HCT116 (cell line): ENCODE measurements at regions not wholly inside any gene's neighbourhood (a gene's known extent, or its start where the extent isn't known, plus 50 kb on each side); places are given as distances from the start of the nearest gene placed in this dataset.

Experiments
- ELF1 ChIP-seq: IDR thresholded peaks from 2 replicates; pipeline ENCODE4 v1.6.1; 2012; ENCODE audit warnings: low read depth, borderline replicate concordance
- EZH2 ChIP-seq: fragments of 200-600 bp; sonication (generic); IDR thresholded peaks from 2 replicates; pipeline ENCODE4 v1.6.1; 2017; ENCODE audit warnings: antibody characterized with exemption, mixed run types
- JUND ChIP-seq: IDR thresholded peaks from 2 replicates; pipeline ENCODE4 v1.6.1; 2012
- POLR2A ChIP-seq: IDR thresholded peaks from 2 replicates; pipeline ENCODE4 v1.7.0; 2011; ENCODE audit warnings: borderline replicate concordance; ENCODE audit not compliant: insufficient read depth, insufficient read length; ENCODE audit errors: extremely low read depth
- POLR2AphosphoS5 ChIP-seq: IDR thresholded peaks from 2 replicates; pipeline ENCODE4 v1.6.1; 2011; ENCODE audit warnings: mild to moderate bottlenecking, low read depth, low read length, moderate library complexity
- SIN3A ChIP-seq: IDR thresholded peaks from 2 replicates; pipeline ENCODE4 v1.6.1; 2012; ENCODE audit warnings: low read depth
- SP1 ChIP-seq: IDR thresholded peaks from 2 replicates; pipeline ENCODE4 v1.6.1; 2012; ENCODE audit warnings: low read depth
- YY1 ChIP-seq: IDR thresholded peaks from 2 replicates; pipeline ENCODE4 v1.6.1; 2011; ENCODE audit warnings: low read length, low read depth, moderate library complexity, mild to moderate bottlenecking; ENCODE audit not compliant: insufficient replicate concordance; ENCODE audit errors: extremely low read depth
- ZFX ChIP-seq: fragments of 450-650 bp; IDR thresholded peaks from 2 replicates; pipeline ENCODE4 v1.6.1; 2017
- TF ChIP-seq, protein P1 (sequence below), 3 experiments: fragments of 200-600 bp in 1 of 3; sonication (generic) in 1 of 3; IDR thresholded peaks in 2 of 3; conservative IDR thresholded peaks in 1 of 3; 2 replicates each; pipeline ENCODE4 v1.5.1; 2012 to 2017; ENCODE audit warnings: low read depth in 2 of 3, low read length in 2 of 3, antibody characterized with exemption in 1 of 3, borderline replicate concordance in 1 of 3, control low read depth in 1 of 3, mild to moderate bottlenecking in 1 of 3, mixed read lengths in 1 of 3, mixed run types in 1 of 3, moderate library complexity in 1 of 3; ENCODE audit not compliant: insufficient read depth in 1 of 3
- TF ChIP-seq, protein P2 (sequence below): IDR thresholded peaks from 2 replicates; pipeline ENCODE4 v1.6.1; 2012
- TF ChIP-seq, protein P3 (sequence below): IDR thresholded peaks from 2 replicates; pipeline ENCODE4 v1.6.1; 2012

DNA sequence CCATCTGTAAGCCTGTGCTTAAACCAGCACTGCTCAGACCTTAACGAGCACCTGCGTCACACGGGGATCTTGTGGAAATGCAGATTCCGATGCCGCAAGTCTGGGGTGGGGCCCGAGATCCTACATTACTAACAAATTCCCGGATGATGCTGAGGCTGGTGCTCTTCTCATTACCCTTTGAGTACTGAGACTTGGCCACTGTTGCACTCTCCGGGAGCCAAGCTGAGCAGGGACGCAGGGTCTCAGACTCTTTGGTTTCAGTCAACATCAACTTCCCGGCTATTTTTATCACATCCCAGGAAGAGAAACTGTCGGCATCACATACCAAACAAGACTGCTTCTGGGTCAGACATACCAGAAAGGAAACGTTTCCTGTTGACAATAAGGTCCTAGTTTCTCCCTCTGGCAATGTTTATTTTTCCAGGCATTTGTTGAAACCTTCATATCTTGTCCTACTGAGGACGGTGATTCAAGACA, 276.6 kb downstream of the SHQ1 start:
- TF ChIP-seq, protein P1, sequence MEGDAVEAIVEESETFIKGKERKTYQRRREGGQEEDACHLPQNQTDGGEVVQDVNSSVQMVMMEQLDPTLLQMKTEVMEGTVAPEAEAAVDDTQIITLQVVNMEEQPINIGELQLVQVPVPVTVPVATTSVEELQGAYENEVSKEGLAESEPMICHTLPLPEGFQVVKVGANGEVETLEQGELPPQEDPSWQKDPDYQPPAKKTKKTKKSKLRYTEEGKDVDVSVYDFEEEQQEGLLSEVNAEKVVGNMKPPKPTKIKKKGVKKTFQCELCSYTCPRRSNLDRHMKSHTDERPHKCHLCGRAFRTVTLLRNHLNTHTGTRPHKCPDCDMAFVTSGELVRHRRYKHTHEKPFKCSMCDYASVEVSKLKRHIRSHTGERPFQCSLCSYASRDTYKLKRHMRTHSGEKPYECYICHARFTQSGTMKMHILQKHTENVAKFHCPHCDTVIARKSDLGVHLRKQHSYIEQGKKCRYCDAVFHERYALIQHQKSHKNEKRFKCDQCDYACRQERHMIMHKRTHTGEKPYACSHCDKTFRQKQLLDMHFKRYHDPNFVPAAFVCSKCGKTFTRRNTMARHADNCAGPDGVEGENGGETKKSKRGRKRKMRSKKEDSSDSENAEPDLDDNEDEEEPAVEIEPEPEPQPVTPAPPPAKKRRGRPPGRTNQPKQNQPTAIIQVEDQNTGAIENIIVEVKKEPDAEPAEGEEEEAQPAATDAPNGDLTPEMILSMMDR (IDR thresholded peaks at IDR 0.05 in 2 of 3, conservative IDR thresholded peaks at IDR 0.05 in 1 of 3; ENCODE audit: borderline replicate concordance in 1 of 3, insufficient read depth in 1 of 3, low read depth in 2 of 3, low read length in 2 of 3): no peak
- TF ChIP-seq, protein P2, sequence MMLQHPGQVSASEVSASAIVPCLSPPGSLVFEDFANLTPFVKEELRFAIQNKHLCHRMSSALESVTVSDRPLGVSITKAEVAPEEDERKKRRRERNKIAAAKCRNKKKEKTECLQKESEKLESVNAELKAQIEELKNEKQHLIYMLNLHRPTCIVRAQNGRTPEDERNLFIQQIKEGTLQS: no peak
- TF ChIP-seq POLR2A (no peak), YY1 (no peak), EZH2 (no peak), SP1 (no peak), ELF1 (no peak), ZFX (no peak), POLR2AphosphoS5 (no peak), JUND (no peak), SIN3A (no peak)
- TF ChIP-seq, protein P3, sequence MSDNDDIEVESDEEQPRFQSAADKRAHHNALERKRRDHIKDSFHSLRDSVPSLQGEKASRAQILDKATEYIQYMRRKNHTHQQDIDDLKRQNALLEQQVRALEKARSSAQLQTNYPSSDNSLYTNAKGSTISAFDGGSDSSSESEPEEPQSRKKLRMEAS: no peak
